ENCODE measurements at regions not wholly inside any gene's neighbourhood (a gene's known extent, or its start where the extent isn't known, plus 50 kb on each side); places are given as distances from the start of the nearest gene placed in this dataset.
"Not testable (repeated sequence)": the region's sequence is repeated elsewhere in the genome, so short reads cannot be mapped to it uniquely, and the experiment has no call there.

- H3K36me3 ChIP-seq (ENCODE audit: control insufficient read depth, low read depth, low read length), result no peaks in the 10 kb centered on the region
- no peaks in the 10 kb centered on the region for H3K27me3 ChIP-seq (ENCODE audit: control insufficient read depth, insufficient read depth, low read length)
- H3K4me1 ChIP-seq (ENCODE audit: control insufficient read depth, low read depth, low read length), result no peaks in the 10 kb centered on the region
- H3K4me3 ChIP-seq (ENCODE audit: low read length), result no peak overlapping the region
- H3K27ac ChIP-seq (ENCODE audit: low read length), result no peak overlapping the region
- no peak overlapping the region for H3K9ac ChIP-seq (ENCODE audit: low read length)
- H3K9me3 ChIP-seq (ENCODE audit: control insufficient read depth, low read depth, low read length), result no peaks in the 10 kb centered on the region
Measured at GRCh38 chr5:39700523-39700922, 275.7 kb upstream of the DAB2 start.

GRCh38 chr5:39698838-39699560 is 274.2 kb upstream of the DAB2 start:
- Histone ChIP-seq H3K9ac (ENCODE audit: low read length) (no peak overlapping the region), H3K9me3 (ENCODE audit: control insufficient read depth, low read depth, low read length) (no peaks in the 10 kb centered on the region), H3K36me3 (ENCODE audit: control insufficient read depth, low read depth, low read length) (no peaks in the 10 kb centered on the region), H3K4me1 (ENCODE audit: control insufficient read depth, low read depth, low read length) (no peaks in the 10 kb centered on the region), H3K27ac (ENCODE audit: low read length) (no peak overlapping the region), H3K4me3 (ENCODE audit: low read length) (no peak overlapping the region), H3K27me3 (ENCODE audit: control insufficient read depth, insufficient read depth, low read length) (no peaks in the 10 kb centered on the region)

GRCh38 chr5:39697881-39698280 is 273.1 kb upstream of the DAB2 start:
- H3K27me3 ChIP-seq (ENCODE audit: control insufficient read depth, insufficient read depth, low read length), result no peaks in the 10 kb centered on the region
- H3K9ac ChIP-seq (ENCODE audit: low read length), result no peak overlapping the region
- H3K27ac ChIP-seq (ENCODE audit: low read length), result no peak overlapping the region
- H3K36me3 ChIP-seq (ENCODE audit: control insufficient read depth, low read depth, low read length), result no peaks in the 10 kb centered on the region
- no peaks in the 10 kb centered on the region for H3K9me3 ChIP-seq (ENCODE audit: control insufficient read depth, low read depth, low read length)
- H3K4me3 ChIP-seq (ENCODE audit: low read length), result no peak overlapping the region
- H3K4me1 ChIP-seq (ENCODE audit: control insufficient read depth, low read depth, low read length), result no peaks in the 10 kb centered on the region

- Histone ChIP-seq H3K9ac (ENCODE audit: low read length) (no peak overlapping the region), H3K4me3 (ENCODE audit: low read length) (no peak overlapping the region), H3K9me3 (ENCODE audit: control insufficient read depth, low read depth, low read length) (no peaks in the 10 kb centered on the region), H3K36me3 (ENCODE audit: control insufficient read depth, low read depth, low read length) (no peaks in the 10 kb centered on the region), H3K4me1 (ENCODE audit: control insufficient read depth, low read depth, low read length) (no peaks in the 10 kb centered on the region), H3K27me3 (ENCODE audit: control insufficient read depth, insufficient read depth, low read length) (no peaks in the 10 kb centered on the region), H3K27ac (ENCODE audit: low read length) (no peak overlapping the region)
Measured at GRCh38 chr5:39696672-39697398, 272.1 kb upstream of the DAB2 start.

- Histone ChIP-seq H3K9me3 (ENCODE audit: control insufficient read depth, low read depth, low read length) (no peaks in the 10 kb centered on the region), H3K27me3 (ENCODE audit: control insufficient read depth, insufficient read depth, low read length) (no peaks in the 10 kb centered on the region), H3K36me3 (ENCODE audit: control insufficient read depth, low read depth, low read length) (no peaks in the 10 kb centered on the region), H3K4me3 (ENCODE audit: low read length) (no peak overlapping the region), H3K4me1 (ENCODE audit: control insufficient read depth, low read depth, low read length) (no peaks in the 10 kb centered on the region), H3K27ac (ENCODE audit: low read length) (no peak overlapping the region), H3K9ac (ENCODE audit: low read length) (no peak overlapping the region)
Measured at GRCh38 chr5:39691993-39692392, 267.2 kb upstream of the DAB2 start.

- Histone ChIP-seq H3K27me3 (ENCODE audit: control insufficient read depth, insufficient read depth, low read length) (no peaks in the 10 kb centered on the region), H3K4me3 (ENCODE audit: low read length) (no peak overlapping the region), H3K27ac (ENCODE audit: low read length) (no peak overlapping the region), H3K9ac (ENCODE audit: low read length) (no peak overlapping the region), H3K4me1 (ENCODE audit: control insufficient read depth, low read depth, low read length) (no peaks in the 10 kb centered on the region), H3K36me3 (ENCODE audit: control insufficient read depth, low read depth, low read length) (no peaks in the 10 kb centered on the region), H3K9me3 (ENCODE audit: control insufficient read depth, low read depth, low read length) (no peaks in the 10 kb centered on the region)
Measured at GRCh38 chr5:39691136-39691535, 266.4 kb upstream of the DAB2 start.

GRCh38 chr5:39689919-39690318 is 265.1 kb upstream of the DAB2 start:
- no peak overlapping the region for H3K9ac ChIP-seq (ENCODE audit: low read length)
- H3K4me3 ChIP-seq (ENCODE audit: low read length), result no peak overlapping the region
- no peak overlapping the region for H3K27ac ChIP-seq (ENCODE audit: low read length)

GRCh38 chr5:39687924-39688323 is 263.1 kb upstream of the DAB2 start:
- H3K27ac ChIP-seq (ENCODE audit: low read length); H3K4me1 ChIP-seq (ENCODE audit: control insufficient read depth, low read depth, low read length); H3K9me3 ChIP-seq (ENCODE audit: control insufficient read depth, low read depth, low read length); H3K4me3 ChIP-seq (ENCODE audit: low read length); H3K36me3 ChIP-seq (ENCODE audit: control insufficient read depth, low read depth, low read length); H3K9ac ChIP-seq (ENCODE audit: low read length); H3K27me3 ChIP-seq (ENCODE audit: control insufficient read depth, insufficient read depth, low read length): not testable (repeated sequence)

More at GRCh38 chr5:39689919-39690318, 265.1 kb upstream of the DAB2 start:
- no peaks in the 10 kb centered on the region for H3K36me3 ChIP-seq (ENCODE audit: control insufficient read depth, low read depth, low read length)
- H3K4me1 ChIP-seq (ENCODE audit: control insufficient read depth, low read depth, low read length), result no peaks in the 10 kb centered on the region
- no peaks in the 10 kb centered on the region for H3K27me3 ChIP-seq (ENCODE audit: control insufficient read depth, insufficient read depth, low read length)
- no peaks in the 10 kb centered on the region for H3K9me3 ChIP-seq (ENCODE audit: control insufficient read depth, low read depth, low read length)

- Histone ChIP-seq H3K27me3 (ENCODE audit: control insufficient read depth, insufficient read depth, low read length) (no peaks in the 10 kb centered on the region), H3K9ac (ENCODE audit: low read length) (no peak overlapping the region), H3K4me1 (ENCODE audit: control insufficient read depth, low read depth, low read length) (no peaks in the 10 kb centered on the region), H3K27ac (ENCODE audit: low read length) (no peak overlapping the region), H3K36me3 (ENCODE audit: control insufficient read depth, low read depth, low read length) (no peaks in the 10 kb centered on the region), H3K9me3 (ENCODE audit: control insufficient read depth, low read depth, low read length) (no peaks in the 10 kb centered on the region), H3K4me3 (ENCODE audit: low read length) (no peak overlapping the region)
Measured at GRCh38 chr5:39680213-39680612, 255.4 kb upstream of the DAB2 start.

GRCh38 chr5:39678534-39678933 is 253.8 kb upstream of the DAB2 start:
- H3K4me1 ChIP-seq (ENCODE audit: control insufficient read depth, low read depth, low read length), result no peaks in the 10 kb centered on the region

GRCh38 chr5:39675676-39676075 is 250.9 kb upstream of the DAB2 start:
- Histone ChIP-seq H3K27ac (ENCODE audit: low read length) (no peak overlapping the region), H3K4me1 (ENCODE audit: control insufficient read depth, low read depth, low read length) (peaks cover 9% of the 10 kb centered on the region), H3K27me3 (ENCODE audit: control insufficient read depth, insufficient read depth, low read length) (no peaks in the 10 kb centered on the region), H3K36me3 (ENCODE audit: control insufficient read depth, low read depth, low read length) (no peaks in the 10 kb centered on the region), H3K9ac (ENCODE audit: low read length) (no peak overlapping the region), H3K9me3 (ENCODE audit: control insufficient read depth, low read depth, low read length) (no peaks in the 10 kb centered on the region), H3K4me3 (ENCODE audit: low read length) (no peak overlapping the region)

More at GRCh38 chr5:39678534-39678933, 253.8 kb upstream of the DAB2 start:
- H3K27ac ChIP-seq (ENCODE audit: low read length), result no peak overlapping the region
- no peak overlapping the region for H3K9ac ChIP-seq (ENCODE audit: low read length)
- H3K4me3 ChIP-seq (ENCODE audit: low read length), result no peak overlapping the region
- H3K36me3 ChIP-seq (ENCODE audit: control insufficient read depth, low read depth, low read length), result no peaks in the 10 kb centered on the region
- no peaks in the 10 kb centered on the region for H3K9me3 ChIP-seq (ENCODE audit: control insufficient read depth, low read depth, low read length)
- no peaks in the 10 kb centered on the region for H3K27me3 ChIP-seq (ENCODE audit: control insufficient read depth, insufficient read depth, low read length)

Data from iPS-18a (cell line).